Stimulated activated CD8-positive, alpha-beta memory T cell treated with anti-CD3 and anti-CD28 coated beads, Interleukin-15, amount 100 ng/mL, for 48 hours (primary cell): ENCODE measurements at regions not wholly inside any gene's neighbourhood (a gene's known extent, or its start where the extent isn't known, plus 50 kb on each side); places are given as distances from the start of the nearest gene placed in this dataset.

Source experiments
- DNase-seq, 2 donors: peaks; one replicate each; pipeline ENCODE4 v3.0.0-alpha.2; 2020; ENCODE audit warnings: low read depth in 2 of 2

DNA sequence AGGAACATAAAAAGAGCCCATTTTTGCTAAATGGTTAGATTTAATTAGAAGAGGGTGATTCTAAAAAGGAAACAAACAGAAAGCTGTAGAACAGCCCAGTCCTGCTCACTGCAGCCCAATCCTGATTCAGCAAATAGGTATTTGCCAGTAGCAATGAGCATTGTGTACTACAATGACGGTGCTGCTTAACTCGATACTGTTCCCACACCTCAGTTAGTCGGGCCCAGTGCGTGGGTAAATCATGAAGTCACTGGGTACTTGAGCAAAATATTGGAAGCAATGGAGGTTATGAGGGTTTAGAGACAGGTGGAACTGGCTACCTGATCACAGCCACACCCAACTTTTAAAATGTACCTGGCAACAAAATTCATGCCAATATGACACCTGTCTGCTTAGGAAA is 101.5 kb upstream of the ADGRL2 start:
- no peak for DNase-seq

GRCh38 chr1:81695741-81696140 is 105.0 kb upstream of the ADGRL2 start:
- DNase-seq: no peak

- no peak for DNase-seq
Measured at GRCh38 chr1:81693316-81693715, 107.4 kb upstream of the ADGRL2 start.

GRCh38 chr1:81690676-81691453 is 109.9 kb upstream of the ADGRL2 start:
- no peak for DNase-seq

DNA sequence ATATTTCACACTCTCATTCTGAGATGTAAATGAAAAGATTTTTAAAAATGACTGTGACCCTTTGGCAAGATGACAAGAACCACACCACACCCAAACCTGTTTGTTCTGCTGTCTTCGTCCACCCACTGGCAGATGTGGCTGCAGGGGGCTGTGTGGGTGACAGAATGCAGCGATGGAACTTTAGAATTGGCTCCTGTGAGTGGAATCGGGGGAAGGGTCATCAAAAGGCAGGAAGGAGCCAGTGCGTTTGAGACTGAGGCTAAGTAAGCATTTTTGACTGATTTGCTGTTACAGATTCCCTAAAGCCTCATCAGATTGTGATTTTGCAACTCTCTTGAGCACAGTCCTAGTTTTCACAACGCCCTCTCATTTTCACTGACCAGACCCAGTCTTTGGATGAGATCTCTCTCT is 111.2 kb upstream of the ADGRL2 start:
- DNase-seq: no peak

GRCh38 chr1:81682490-81682889 is 118.2 kb upstream of the ADGRL2 start:
- no peak for DNase-seq

DNA sequence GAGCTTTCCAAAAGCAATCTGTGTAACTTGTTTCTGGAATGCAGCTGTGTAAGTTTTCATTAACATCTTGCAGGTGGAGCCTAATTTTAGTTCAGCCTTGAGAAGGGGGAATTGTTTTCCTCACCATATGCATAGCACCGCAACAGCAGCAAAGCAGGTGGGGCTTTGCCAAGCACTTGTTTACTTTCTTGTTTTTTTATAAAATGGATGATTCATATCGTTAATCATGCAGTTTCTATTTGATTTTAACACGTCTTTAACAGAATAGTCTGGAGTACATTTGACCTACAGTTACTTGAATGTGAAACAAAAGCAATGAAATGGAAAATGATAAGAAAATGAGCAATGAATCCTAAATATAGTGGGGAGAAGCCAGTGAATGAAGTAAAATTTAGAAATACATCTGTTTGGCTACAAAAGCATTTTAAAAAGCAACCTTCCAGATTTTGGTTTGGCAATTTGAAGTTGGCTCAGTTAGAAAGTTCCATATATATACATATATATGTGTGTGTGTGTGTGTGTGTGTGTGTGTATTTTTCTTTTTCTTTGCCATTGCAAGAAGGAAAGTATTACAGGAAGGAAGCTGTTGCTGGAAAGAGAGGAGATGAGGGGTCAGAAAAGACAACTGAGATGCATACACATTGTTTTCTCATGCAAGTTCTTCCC is 119.0 kb upstream of the ADGRL2 start:
- no peak for DNase-seq

DNA sequence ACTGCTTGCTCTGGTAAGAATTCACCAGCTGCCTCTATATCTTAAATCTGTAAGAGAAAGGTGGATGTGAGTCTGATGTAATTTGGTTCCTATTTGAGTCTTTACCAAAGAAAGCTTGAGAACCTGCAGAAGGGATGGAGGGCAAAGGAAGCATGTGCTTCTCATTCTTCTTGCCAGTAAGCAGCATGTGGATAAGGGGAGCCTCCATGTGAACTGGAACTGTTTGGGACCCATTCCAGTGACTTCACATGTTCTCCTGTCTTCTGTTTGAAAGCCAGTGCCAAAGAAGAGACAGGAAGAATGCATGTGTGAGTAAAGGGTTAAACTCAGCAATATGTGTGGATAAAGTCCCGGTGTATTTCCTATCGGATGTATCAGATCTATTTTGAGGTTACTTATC is 119.6 kb upstream of the ADGRL2 start:
- DNase-seq: no peak

- no peak for DNase-seq
Measured at GRCh38 chr1:81679942-81680341, 120.8 kb upstream of the ADGRL2 start.

DNA sequence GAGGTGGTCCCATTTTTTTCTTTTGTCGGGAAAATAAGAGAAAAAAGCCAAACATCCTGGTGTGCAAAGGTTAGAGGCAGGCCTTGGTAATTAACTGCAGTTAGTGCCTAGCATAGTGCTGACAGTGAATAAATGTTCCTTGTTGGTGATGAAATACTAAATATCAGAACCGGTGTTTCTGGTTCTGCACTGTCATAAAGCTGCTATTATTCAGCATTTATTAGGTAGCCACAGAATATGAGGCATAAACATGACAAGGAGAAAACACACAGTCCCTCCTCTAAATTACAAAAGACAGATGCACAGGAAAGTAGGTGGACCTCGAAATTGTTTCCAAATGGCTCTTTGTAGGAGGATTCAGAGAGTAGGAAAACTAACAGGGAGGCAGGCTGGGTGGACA is 122.0 kb upstream of the ADGRL2 start:
- no peak for DNase-seq

DNA sequence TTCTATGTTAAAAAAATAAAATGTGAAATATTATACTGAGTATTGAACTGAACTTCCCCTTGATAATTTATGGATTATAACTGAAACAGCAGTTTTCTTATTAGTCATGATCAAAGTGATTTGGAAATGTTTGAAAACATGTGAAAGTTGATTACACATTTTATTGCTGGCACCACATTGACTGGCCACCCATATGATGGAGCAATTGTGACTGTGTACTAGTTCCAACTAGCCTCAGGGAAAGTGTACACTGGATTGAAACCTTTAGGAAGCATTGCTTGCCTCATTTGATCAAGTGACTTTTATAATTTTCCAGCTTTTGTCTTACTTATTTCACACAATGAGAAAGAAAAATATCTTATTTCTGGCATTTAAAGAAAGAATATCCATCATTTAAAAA is 128.0 kb upstream of the ADGRL2 start:
- no peak for DNase-seq

DNA sequence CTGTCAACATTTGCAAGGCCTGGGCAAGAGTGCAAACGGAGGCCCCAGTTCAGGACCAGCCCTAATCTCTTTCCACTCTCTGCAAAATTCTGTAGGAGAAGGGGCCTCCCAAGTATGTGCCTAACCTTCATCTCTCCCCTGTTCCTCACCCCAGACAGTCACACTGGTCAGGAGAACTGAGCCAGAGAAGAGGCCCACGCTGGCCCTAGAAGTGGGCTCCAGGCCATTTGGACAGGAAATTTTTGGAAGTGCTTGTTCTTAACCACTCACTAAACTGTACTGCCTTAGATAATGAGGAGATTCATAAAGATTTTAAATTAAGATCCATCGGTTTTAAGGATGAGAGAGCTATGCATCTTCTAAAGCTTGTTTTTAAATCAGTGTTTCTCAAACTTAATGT is 129.7 kb upstream of the ADGRL2 start:
- no peak for DNase-seq

- no peak for DNase-seq
Measured at GRCh38 chr1:81670286-81670685, 130.4 kb upstream of the ADGRL2 start.

- no peak for DNase-seq
Measured at GRCh38 chr1:81666586-81666985, 134.1 kb upstream of the ADGRL2 start.

GRCh38 chr1:81664341-81664740 is 136.4 kb upstream of the ADGRL2 start:
- DNase-seq: no peak

DNA sequence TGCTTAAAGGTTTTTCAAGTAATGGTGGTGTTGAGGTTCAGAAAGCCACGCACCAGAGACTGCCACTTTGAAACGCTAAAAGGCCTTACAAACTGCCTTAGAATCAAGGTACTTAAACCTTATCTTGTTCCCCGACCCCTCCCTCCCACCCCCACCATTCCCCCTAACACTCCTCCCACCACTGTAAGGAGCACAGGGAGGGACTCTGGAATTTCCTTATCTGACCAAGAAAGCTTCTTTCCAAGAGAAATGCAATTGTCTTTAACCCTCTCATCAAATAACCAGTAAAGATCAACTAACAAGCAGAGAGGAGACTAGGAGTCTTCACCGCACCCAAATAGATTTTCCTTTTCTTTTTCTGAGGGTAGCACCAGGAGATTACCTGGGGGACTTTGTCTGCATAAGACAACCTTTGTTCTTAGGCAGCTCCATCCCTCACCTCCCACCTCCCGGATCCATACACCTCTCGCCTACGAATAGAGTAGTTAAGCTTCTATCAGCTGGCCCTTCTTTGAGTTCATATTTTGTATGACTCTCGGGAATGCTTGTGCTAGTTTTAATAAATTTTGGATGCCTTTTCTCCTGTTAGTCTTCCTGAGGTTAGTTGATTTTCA is 137.7 kb upstream of the ADGRL2 start:
- no peak for DNase-seq

GRCh38 chr1:81660286-81660685 is 140.4 kb upstream of the ADGRL2 start:
- no peak for DNase-seq

DNA sequence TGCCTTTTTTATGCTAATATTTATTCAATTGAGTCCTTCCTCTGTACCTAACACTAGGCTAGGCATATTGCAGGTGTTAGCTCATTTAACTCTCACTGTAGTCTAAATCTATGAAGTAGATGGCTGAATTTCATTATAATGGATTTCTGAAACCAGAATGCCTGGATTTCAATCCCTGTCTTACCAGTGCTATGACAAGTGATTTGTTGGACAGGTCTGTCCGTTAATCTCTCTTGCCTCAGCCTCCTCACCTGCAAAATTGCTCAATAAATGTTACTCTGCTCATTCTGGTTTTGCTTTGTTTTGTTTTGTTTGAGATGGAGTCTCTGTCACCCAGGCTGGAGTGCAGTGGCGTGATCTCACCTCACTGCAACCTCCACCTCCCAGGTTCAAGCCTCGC is 146.1 kb upstream of the ADGRL2 start:
- DNase-seq: no peak

DNA sequence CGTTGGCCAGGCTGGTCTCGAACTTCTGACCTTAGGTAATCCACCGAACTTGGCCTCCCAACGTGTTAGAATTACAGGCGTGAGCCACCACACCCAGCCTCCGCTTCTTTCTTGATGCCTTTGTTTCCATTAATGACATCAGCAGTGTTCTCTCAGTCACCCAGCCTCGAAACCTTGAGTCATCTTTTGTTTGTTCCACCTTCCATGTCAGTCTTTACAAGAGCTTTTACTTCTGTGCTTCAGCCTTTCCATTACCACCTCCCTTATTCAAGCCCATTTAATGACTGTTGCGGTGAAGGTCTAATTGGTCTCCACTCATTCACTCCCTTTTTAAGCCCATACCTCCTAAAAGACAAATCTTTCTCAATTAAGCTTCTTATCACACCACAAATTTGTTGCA is 146.6 kb upstream of the ADGRL2 start:
- DNase-seq: no peak

DNA sequence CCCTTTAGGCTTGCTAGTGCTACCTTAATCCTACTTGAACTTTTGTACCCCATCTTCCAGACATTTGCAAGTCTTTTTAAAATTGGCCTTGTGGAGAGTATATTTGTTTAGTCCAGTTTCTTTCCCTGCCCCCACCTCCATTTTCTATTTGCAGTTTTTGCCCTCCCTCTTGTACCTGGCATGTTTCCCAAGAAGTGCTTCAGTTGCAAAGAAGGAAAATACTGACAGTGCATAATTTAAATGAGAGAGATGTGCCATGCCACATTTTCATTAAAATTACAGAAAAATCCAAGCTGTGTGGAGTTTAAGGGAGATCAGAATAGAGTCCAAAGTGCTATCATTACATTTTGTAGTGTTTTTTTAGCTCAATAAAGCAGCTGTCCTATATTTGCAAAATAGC is 150.0 kb upstream of the ADGRL2 start:
- DNase-seq: no peak

DNA sequence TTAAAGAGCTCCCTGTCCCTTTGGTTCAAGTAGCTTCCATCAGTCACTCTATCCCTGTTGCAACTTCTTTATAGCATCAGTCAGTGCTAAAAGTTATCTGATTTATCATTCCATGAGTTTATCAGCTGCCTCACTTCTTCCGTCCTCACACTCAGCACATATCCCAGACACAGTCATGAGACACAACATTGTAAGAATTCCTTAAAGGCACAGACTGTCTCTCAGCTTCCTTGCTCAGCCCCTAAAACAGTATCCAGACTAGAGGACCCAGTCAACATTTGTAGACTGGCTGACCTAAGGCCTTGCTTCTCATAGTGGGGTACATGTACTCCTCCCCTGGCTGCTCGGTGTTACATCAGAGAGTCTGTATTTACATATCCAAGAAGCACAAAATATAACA is 164.9 kb upstream of the ADGRL2 start:
- DNase-seq: no peak

GRCh38 chr1:81634294-81634693 is 166.4 kb upstream of the ADGRL2 start:
- DNase-seq: no peak

DNA sequence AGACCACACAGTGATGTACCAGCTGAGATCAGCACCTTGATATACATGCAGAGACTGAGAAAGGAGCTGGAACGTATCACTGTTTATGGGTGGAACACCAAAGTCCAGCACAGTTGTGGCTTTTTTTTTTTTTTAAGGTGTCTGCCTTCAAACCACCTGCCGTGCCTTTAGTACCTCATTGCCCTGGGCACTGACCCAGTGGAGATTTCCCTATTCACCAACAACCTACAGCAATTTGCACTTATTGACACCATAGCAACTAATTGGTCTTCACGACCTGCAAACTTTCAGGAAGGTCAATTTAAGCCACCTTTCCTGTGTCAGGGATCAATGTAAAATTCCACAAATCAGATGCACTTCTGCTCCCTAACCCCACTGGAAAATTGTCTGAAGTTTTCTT is 181.6 kb upstream of the ADGRL2 start:
- DNase-seq: no peak
